Cardiac fibroblast (primary cell): ENCODE measurements at regions not wholly inside any gene's neighbourhood (a gene's known extent, or its start where the extent isn't known, plus 50 kb on each side); places are given as distances from the start of the nearest gene placed in this dataset.
"Not testable (repeated sequence)": the region's sequence is repeated elsewhere in the genome, so short reads cannot be mapped to it uniquely, and the experiment has no call there.

Experiments
- DNase-seq, 2 donors: peaks; one replicate each; pipeline versions ENCODE4 v3.0.0 to v3.0.0-alpha.2; 2010; ENCODE audit warnings: low read depth in 2 of 2
- H3K4me3 ChIP-seq, 2 donors: replicated peaks in 1 of 2; 1 replicate in 1 of 2; 2 replicates in 1 of 2; pipeline ENCODE4 v1.5.1; 2011; ENCODE audit warnings: low read depth in 2 of 2, low read length in 2 of 2, mild to moderate bottlenecking in 2 of 2, moderate library complexity in 1 of 2
- CTCF ChIP-seq: IDR thresholded peaks from one replicate; pipeline ENCODE4 v1.5.1; 2011; ENCODE audit warnings: low read depth, mild to moderate bottlenecking, low read length, inconsistent platforms

- H3K4me3 ChIP-seq, result no peak overlapping the region
- DNase-seq, result peak in 1 of 2 donors; percentile 8
- TF ChIP-seq CTCF, result no peak
These were observed 195.2 kb upstream of the LRIG3 start for GRCh38 chr12:59115526-59115925.

GRCh38 chr12:59113831-59114615, 193.7 kb upstream of the LRIG3 start:
- DNase-seq, result peak; percentile 87 to 90
- no peak overlapping the region for H3K4me3 ChIP-seq
- TF ChIP-seq CTCF, result peak; percentile 93

GRCh38 chr12:59111851-59112250, 191.5 kb upstream of the LRIG3 start:
- no peak for DNase-seq
- no peak overlapping the region for H3K4me3 ChIP-seq
- TF ChIP-seq CTCF, result no peak

- DNase-seq, H3K4me3 ChIP-seq: not testable (repeated sequence)
These were observed 188.2 kb upstream of the LRIG3 start for GRCh38 chr12:59108516-59108915.

- TF ChIP-seq CTCF, result no peak
- no peak overlapping the region for H3K4me3 ChIP-seq
- no peak for DNase-seq
These were observed 180.3 kb upstream of the LRIG3 start for GRCh38 chr12:59100585-59100984.

GRCh38 chr12:59097876-59098275, 177.6 kb upstream of the LRIG3 start:
- H3K4me3 ChIP-seq, result no peak overlapping the region
- no peak for TF ChIP-seq CTCF
- DNase-seq, result no peak

- no peak for TF ChIP-seq CTCF
- no peak overlapping the region for H3K4me3 ChIP-seq
- DNase-seq, result no peak
These were observed 175.9 kb upstream of the LRIG3 start for GRCh38 chr12:59096246-59096645.
